HG02981 (cell line): ENCODE measurements at regions not wholly inside any gene's neighbourhood (a gene's known extent, or its start where the extent isn't known, plus 50 kb on each side); places are given as distances from the start of the nearest gene placed in this dataset.

Experiments
- ATAC-seq: cut with Tn5 transposase; IDR thresholded peaks from one replicate; pipeline ENCODE4 v1.9.1; 2021; ENCODE audit warnings: mild to moderate bottlenecking, moderate library complexity; ENCODE audit not compliant: unreplicated experiment

GRCh38 chr12:107439026-107439738, 246.4 kb upstream of the PWP1 start:
- no peak for ATAC-seq

DNA sequence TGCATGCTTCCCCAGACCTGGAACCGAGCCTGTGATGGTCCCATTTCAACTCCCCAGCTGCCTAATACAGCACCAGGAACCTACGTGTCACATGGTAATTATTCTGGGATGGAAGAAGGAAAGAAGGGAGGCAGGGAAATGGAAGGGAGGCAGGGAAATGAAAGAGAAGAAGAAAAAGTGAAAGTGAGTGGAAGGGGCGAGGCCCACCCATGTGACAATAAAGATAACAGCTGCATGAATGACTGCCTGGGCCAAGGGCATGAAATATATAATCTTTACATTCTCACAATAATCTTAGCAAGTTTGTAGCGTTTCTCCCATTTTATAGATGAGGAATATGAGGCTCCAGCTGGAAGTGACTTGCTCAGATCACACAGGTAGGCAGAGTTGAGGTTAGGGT, 245.0 kb upstream of the PWP1 start:
- ATAC-seq, result no peak

DNA sequence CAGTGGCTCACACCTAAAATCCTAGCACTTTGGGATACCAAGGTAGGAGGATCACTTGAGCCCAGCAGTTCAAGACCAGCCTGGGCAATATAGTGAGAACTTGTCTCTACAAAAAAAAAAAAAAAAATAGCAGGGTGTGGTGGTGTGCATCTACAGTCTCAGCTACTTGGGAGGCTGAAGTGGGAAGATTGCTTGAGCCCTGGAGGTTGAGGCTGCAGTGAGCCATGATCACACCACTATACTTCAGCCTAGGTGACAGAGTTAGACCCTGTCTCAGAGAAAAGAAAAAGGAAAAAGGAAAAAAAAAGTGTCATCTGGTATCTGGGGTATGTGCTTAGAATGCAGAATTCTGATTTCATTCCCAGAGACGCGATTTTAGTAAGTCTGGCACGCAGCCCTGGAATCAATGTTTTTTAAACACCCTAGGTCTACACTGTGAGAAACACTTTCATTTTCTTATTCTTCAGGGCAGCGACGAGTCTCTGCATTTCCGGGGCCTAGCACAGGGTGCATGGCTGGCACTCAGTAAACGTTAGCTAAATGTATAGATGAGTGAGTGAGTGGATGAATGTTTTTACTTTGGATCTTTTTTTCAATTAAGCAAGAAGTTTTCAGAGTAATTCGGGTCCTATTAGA, 243.8 kb upstream of the PWP1 start:
- ATAC-seq, result no peak

DNA sequence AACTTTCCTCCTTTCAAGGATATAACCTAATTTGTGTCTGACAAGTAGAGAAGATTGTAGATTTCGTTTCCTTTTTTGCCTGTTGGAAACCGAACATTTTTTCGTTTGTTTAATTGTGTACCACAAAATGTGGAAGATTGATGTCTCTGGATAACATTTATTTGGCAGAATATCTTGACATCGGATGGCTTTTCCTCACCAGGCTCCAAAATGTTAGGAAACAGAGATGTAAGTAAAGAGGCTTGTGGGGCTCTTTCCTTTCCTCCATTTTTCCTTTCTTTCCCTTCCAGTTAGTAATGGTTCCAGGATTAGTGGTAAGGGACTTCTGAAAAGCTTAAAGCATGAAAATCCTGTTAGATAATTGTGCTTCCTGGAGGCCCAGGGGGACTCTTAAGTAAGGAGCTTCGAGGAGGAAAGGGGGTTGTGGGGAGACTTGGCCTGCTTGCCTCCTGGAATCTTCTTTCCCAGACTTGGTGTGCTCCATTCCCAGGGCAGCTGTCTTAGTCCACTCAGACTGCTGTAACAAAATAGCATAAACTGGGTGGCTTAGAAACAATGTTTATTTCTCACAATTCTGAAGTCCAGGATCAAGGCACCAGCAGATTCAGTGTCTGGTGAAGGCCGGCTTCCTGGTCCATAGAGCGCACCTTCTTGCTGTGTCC, 243.1 kb upstream of the PWP1 start:
- ATAC-seq, result no peak

GRCh38 chr12:107443320-107444090, 242.1 kb upstream of the PWP1 start:
- no peak for ATAC-seq

GRCh38 chr12:107444771-107445170, 240.8 kb upstream of the PWP1 start:
- ATAC-seq, result no peak

DNA sequence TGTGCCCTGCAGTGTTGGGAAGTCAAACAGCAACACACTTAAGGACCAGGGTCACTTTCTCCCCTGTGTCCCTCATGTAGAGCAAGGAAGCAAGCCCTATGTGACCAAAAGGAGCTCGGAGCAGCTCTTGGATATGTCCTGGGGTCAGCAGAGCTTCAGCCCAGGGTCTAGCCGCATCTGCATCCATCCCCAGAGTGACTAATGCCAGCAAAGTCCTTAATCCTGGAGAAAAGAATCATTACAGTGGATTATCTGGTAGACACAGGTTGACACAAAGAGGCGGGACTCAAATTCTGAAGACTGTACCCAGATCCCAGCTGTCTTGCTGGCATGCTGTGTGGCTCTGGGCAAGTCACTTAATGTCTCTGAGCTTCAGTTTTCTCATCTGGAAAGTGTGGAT, 239.1 kb upstream of the PWP1 start:
- ATAC-seq, result no peak

GRCh38 chr12:107447336-107447735, 238.3 kb upstream of the PWP1 start:
- no peak for ATAC-seq

GRCh38 chr12:107448198-107448597, 237.4 kb upstream of the PWP1 start:
- ATAC-seq, result no peak

DNA sequence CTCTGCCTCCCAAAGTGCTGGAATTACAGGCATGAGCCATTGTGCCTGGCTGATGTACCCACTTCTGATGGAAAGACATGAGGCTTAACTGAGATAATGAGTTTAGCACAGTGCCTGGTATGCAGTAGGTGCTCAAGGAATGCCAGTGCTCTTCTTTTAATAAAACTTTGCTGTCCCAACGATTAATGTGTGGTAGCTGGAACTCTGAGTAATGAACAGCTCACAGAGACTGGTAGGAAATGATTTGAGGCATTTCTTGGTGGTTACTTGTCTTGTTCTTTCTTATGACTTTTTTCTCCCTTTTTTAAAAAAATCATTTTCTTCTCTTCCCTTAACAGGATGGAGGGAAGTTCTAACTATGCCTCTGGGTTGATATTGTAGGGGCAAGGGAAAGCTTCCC, 235.7 kb upstream of the PWP1 start:
- ATAC-seq, result no peak

GRCh38 chr12:107450541-107450940, 235.1 kb upstream of the PWP1 start:
- no peak for ATAC-seq

- no peak for ATAC-seq
These were observed 234.4 kb upstream of the PWP1 start for GRCh38 chr12:107451246-107451645.

- ATAC-seq, result no peak
These were observed 231.3 kb upstream of the PWP1 start for GRCh38 chr12:107454109-107454830.

GRCh38 chr12:107457362-107457935, 228.2 kb upstream of the PWP1 start:
- ATAC-seq, result no peak

- ATAC-seq, result no peak
These were observed 227.4 kb upstream of the PWP1 start for GRCh38 chr12:107458163-107458562.

DNA sequence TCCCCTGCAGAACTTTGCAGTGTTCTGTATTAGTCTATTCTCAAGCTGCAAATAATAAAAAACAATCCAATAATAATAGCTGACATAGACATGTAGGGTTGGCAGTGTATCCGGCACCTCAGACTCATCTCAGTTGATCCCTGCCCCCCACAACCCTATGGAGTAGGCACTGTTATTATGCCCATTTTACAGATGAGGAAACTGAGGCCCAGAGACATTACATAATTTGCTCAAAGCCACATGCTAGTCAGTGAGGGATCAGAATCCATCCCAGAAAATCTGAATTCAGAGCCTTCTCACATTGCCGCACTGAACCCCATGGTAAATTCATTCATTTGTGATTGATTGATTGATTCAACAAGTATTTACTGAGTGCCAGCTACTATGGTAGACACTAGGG, 226.6 kb upstream of the PWP1 start:
- no peak for ATAC-seq

DNA sequence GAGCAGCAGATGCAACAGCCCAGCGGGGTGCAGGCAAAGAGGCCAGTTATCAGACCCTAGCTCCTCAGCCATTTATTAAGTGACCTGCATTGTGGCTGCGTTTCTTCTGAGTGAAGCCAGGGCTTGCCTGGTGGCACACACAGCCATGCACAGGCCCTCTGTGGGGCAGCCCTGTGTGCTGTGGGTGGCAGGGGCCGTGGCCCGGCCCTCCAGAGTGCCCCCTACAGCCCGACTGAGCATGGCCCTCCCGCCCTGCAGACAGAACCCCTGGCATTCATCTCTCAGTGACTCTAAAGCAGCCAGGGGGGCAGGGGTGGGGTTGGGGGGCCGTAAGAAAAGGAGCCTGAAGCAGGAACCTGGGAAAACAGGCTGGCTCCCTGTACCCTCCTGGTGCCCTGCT, 226.0 kb upstream of the PWP1 start:
- no peak for ATAC-seq

DNA sequence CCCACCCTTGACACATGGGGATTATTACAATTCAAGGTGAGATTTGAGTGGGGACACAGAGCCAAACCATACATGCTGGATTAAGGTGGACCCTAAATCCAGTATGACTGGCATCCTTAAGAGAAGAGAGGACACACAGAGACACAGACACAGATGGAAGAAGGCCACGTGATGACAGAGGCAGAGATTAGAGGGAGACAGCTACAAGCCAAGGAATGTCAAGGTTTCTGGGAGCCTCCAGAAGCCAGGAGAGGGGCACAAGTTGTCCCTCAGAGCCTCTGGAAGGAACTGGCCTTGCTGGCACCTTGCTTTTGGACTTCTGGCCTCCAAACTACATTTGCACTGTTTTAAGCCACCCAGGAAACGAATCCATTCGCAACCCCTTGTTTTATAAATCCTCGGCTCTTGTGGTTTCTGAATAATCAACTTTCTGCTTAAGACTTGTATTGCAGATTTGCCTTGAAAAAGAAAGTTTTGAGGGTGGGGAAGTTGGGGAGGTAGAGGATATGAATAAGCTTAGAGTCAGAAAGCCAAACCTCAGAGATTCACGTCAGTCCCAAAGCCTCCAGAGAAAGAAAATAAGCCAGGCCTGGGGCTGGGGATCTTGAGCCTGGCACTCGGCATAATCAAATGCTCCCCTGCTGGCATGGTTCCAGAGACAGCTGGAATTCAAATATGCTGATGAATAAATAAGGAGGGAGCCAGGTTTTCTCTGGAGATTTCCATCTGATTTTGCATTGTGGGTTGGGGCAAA, 224.2 kb upstream of the PWP1 start:
- ATAC-seq, result no peak

GRCh38 chr12:107462428-107463332, 222.9 kb upstream of the PWP1 start:
- ATAC-seq, result no peak
